Neural cell (in vitro differentiated cells): ENCODE measurements at regions not wholly inside any gene's neighbourhood (a gene's known extent, or its start where the extent isn't known, plus 50 kb on each side); places are given as distances from the start of the nearest gene placed in this dataset.

Experiments used
- H2AFZ ChIP-seq: fragments of 200-600, 300-800 bp; sonication (generic), shearing (Covaris generic); 2 replicates; pipeline ENCODE4 v1.6.0; 2014; ENCODE audit warnings: low read depth, mild to moderate bottlenecking, antibody characterized with exemption, low read length, moderate library complexity
- H3F3A ChIP-seq: fragments of 200-600 bp; shearing (Covaris generic); 2 replicates; pipeline ENCODE4 v1.6.1; 2016; ENCODE audit warnings: mild to moderate bottlenecking, moderate library complexity, mixed read lengths, antibody characterized with exemption, low read length; ENCODE audit not compliant: insufficient read depth, poor library complexity, severe bottlenecking
- H3K27ac ChIP-seq: fragments of 200-600, 300-800 bp; sonication (generic), shearing (Covaris generic); 2 replicates; pipeline ENCODE4 v1.5.1; 2014; ENCODE audit warnings: mild to moderate bottlenecking, low read length, moderate library complexity
- H3K27me3 ChIP-seq: fragments of 300-800, 200-600 bp; sonication (generic), shearing (Covaris generic); 2 replicates; pipeline ENCODE4 v1.6.0; 2014; ENCODE audit warnings: mild to moderate bottlenecking, low read depth, low read length, moderate library complexity; ENCODE audit not compliant: insufficient read depth
- H3K36me3 ChIP-seq: fragments of 300-800, 200-600 bp; sonication (generic), shearing (Covaris generic); 2 replicates; pipeline ENCODE4 v1.5.1; 2014; ENCODE audit warnings: mild to moderate bottlenecking, antibody characterized with exemption, low read length, moderate library complexity; ENCODE audit not compliant: insufficient read depth
- H3K4me2 ChIP-seq: fragments of 300-800, 200-600 bp; sonication (generic), shearing (Covaris generic); 2 replicates; pipeline ENCODE4 v1.6.0; 2014; ENCODE audit warnings: mild to moderate bottlenecking, low read length
- H3K4me3 ChIP-seq: fragments of 300-800, 200-600 bp; sonication (generic), shearing (Covaris generic); 2 replicates; pipeline ENCODE4 v1.5.1; 2014; ENCODE audit warnings: mild to moderate bottlenecking, low read length, moderate library complexity
- H3K79me2 ChIP-seq: fragments of 200-600 bp; shearing (Covaris generic); replicated peaks from 2 replicates; pipeline ENCODE4 v1.6.0; 2014; ENCODE audit warnings: mild to moderate bottlenecking, low read length, moderate library complexity; ENCODE audit not compliant: insufficient read depth
- H3K9ac ChIP-seq: fragments of 300-800, 200-600 bp; sonication (generic), shearing (Covaris generic); 2 replicates; pipeline ENCODE4 v1.6.1; 2016; ENCODE audit warnings: mild to moderate bottlenecking, low read length, mixed read lengths
- H3K9me2 ChIP-seq: fragments of 200-600 bp; shearing (Covaris generic); 2 replicates; pipeline ENCODE4 v1.6.1; 2016; ENCODE audit warnings: mild to moderate bottlenecking, low read length, mixed read lengths; ENCODE audit not compliant: insufficient read depth
- H3K9me3 ChIP-seq: fragments of 200-600, 300-800 bp; sonication (generic), shearing (Covaris generic); 2 replicates; pipeline ENCODE4 v1.6.1; 2016; ENCODE audit warnings: mild to moderate bottlenecking, mixed run types, low read length, moderate library complexity, mixed read lengths
- H4K20me1 ChIP-seq: fragments of 200-600 bp; shearing (Covaris generic); 2 replicates; pipeline ENCODE4 v1.6.1; 2016; ENCODE audit warnings: mild to moderate bottlenecking, mixed run types; ENCODE audit not compliant: insufficient read depth
- CTCF ChIP-seq: fragments of 450-650 bp; IDR thresholded peaks from 2 replicates; pipeline ENCODE4 v1.5.1; 2014; ENCODE audit warnings: antibody characterized with exemption, mild to moderate bottlenecking, moderate library complexity; ENCODE audit not compliant: poor library complexity, severe bottlenecking
- EP300 ChIP-seq: fragments of 450-650 bp; conservative IDR thresholded peaks from 2 replicates; pipeline ENCODE4 v1.6.1; 2014; ENCODE audit warnings: antibody characterized with exemption, mild to moderate bottlenecking, moderate library complexity; ENCODE audit not compliant: poor library complexity, severe bottlenecking
- EZH2 ChIP-seq: fragments of 200-600, 300-800 bp; shearing (Covaris generic), sonication (generic); IDR thresholded peaks from 2 replicates; pipeline ENCODE4 v1.6.1; 2014; ENCODE audit warnings: antibody characterized with exemption, low read length, borderline replicate concordance, mild to moderate bottlenecking; ENCODE audit not compliant: insufficient read depth, poor library complexity, severe bottlenecking
- MXI1 ChIP-seq: fragments of 450-650 bp; conservative IDR thresholded peaks from 2 replicates; pipeline ENCODE4 v1.6.1; 2014; ENCODE audit warnings: antibody characterized with exemption, mild to moderate bottlenecking; ENCODE audit not compliant: poor library complexity, severe bottlenecking
- POLR2AphosphoS5 ChIP-seq: IDR thresholded peaks from 2 replicates; pipeline ENCODE4 v1.6.1; 2012
- RAD21 ChIP-seq: fragments of 450-650 bp; conservative IDR thresholded peaks from 2 replicates; pipeline ENCODE4 v1.6.1; 2014; ENCODE audit warnings: antibody characterized with exemption, mild to moderate bottlenecking, moderate library complexity
- REST ChIP-seq: IDR thresholded peaks from 2 replicates; pipeline ENCODE4 v1.6.1; 2012; ENCODE audit warnings: borderline replicate concordance
- SMC3 ChIP-seq: fragments of 450-650 bp; conservative IDR thresholded peaks from 2 replicates; pipeline ENCODE4 v1.6.1; 2014; ENCODE audit warnings: antibody characterized with exemption, mild to moderate bottlenecking, moderate library complexity; ENCODE audit not compliant: poor library complexity
- TAF1 ChIP-seq: IDR thresholded peaks from 2 replicates; pipeline ENCODE4 v1.6.1; 2012; ENCODE audit warnings: low read depth

- Histone ChIP-seq H3K9ac (no peak overlapping the region), H3K79me2 (no peaks in the 10 kb centered on the region), H3K27ac (peak overlapping the region; percentile 7), H3K9me3 (no peaks in the 10 kb centered on the region), H3K9me2 (no peaks in the 10 kb centered on the region), H3K27me3 (no peaks in the 10 kb centered on the region), H3K36me3 (no peaks in the 10 kb centered on the region), H3K4me3 (no peak overlapping the region), H3K4me2 (no peak overlapping the region), H3F3A (no peaks in the 10 kb centered on the region), H4K20me1 (no peaks in the 10 kb centered on the region), H2AFZ (no peak overlapping the region)
- no peak for TF ChIP-seq REST
- TF ChIP-seq POLR2AphosphoS5: peak; percentile 38
- TF ChIP-seq EP300: peak; percentile 75
Measured at GRCh38 chr5:125149527-125149926, 403.1 kb upstream of the ZNF608 start.

GRCh38 chr5:125150041-125150669 lies 403.7 kb upstream of the ZNF608 start:
- no peaks in the 10 kb centered on the region for H3K27me3 ChIP-seq
- H3K9ac ChIP-seq: no peak overlapping the region
- TF ChIP-seq TAF1 (no peak), CTCF (no peak), POLR2AphosphoS5 (no peak)
- H3K79me2 ChIP-seq: no peaks in the 10 kb centered on the region
- H3K4me2 ChIP-seq: no peak overlapping the region
- H3K9me3 ChIP-seq: no peaks in the 10 kb centered on the region
- no peak overlapping the region for H3K4me3 ChIP-seq
- H2AFZ ChIP-seq: no peak overlapping the region
- no peaks in the 10 kb centered on the region for H4K20me1 ChIP-seq
- no peak overlapping the region for H3K27ac ChIP-seq
- no peaks in the 10 kb centered on the region for H3K36me3 ChIP-seq
- no peaks in the 10 kb centered on the region for H3K9me2 ChIP-seq
- no peaks in the 10 kb centered on the region for H3F3A ChIP-seq

- Histone ChIP-seq H3K9me2 (no peaks in the 10 kb centered on the region), H3K79me2 (no peaks in the 10 kb centered on the region), H3K27me3 (no peaks in the 10 kb centered on the region), H3K9ac (no peak overlapping the region), H4K20me1 (no peaks in the 10 kb centered on the region), H3K27ac (no peak overlapping the region), H2AFZ (no peak overlapping the region), H3K9me3 (no peaks in the 10 kb centered on the region), H3K36me3 (no peaks in the 10 kb centered on the region), H3K4me2 (no peak overlapping the region), H3F3A (no peaks in the 10 kb centered on the region), H3K4me3 (no peak overlapping the region)
- TF ChIP-seq REST (no peak), RAD21 (no peak), EP300 (no peak), EZH2 (no peak), SMC3 (no peak), POLR2AphosphoS5 (no peak), MXI1 (no peak), CTCF (no peak)
Measured at GRCh38 chr5:125151150-125151900, 404.9 kb upstream of the ZNF608 start.
